HG03103 (cell line): ENCODE measurements at regions not wholly inside any gene's neighbourhood (a gene's known extent, or its start where the extent isn't known, plus 50 kb on each side); places are given as distances from the start of the nearest gene placed in this dataset.

Experiments used
- ATAC-seq: cut with Tn5 transposase; IDR thresholded peaks from one replicate; pipeline ENCODE4 v1.9.1; 2021; ENCODE audit warnings: low read depth; ENCODE audit not compliant: unreplicated experiment

GRCh38 chr7:155198901-155199845 is 98.5 kb upstream of the INSIG1 start:
- no peak for ATAC-seq

- no peak for ATAC-seq
Observed at GRCh38 chr7:155201325-155202087, 96.2 kb upstream of the INSIG1 start.

DNA sequence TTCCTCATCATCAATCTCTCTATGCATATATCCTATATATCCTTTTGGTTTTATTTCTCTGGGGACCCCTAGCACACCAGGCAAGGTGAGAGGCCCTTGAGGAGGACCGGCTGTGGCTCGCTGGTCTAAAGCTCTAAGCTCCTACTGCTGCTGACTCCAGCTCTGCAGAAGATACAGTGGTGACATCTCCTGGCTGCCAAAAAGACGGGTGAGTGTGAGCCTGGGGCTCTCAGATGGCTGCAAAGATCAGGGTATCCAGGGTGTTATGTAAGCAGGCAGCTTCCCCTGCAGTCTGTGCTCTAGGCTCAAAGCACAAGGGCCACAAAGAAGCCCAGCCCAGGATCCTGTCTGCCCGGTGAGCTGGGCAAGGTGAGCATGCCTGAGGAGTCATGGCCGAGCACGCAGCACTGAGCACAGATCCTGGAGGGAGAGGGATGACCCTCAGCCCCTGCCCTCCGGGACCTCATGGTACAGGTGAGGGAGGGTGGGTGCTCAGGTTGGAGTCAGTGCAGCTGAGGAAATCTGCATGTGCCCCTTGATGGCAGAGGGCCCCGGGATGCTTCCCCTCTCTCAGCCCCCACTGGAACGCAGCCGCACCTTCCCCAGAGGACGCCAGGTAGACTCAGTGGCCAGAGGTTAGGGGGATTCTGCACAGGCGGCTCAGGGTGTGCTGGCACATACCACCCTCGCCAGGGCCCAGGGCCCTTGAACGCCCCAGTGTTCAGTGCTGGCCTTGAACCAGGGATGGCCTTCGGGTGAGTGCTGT is 95.4 kb upstream of the INSIG1 start:
- no peak for ATAC-seq

DNA sequence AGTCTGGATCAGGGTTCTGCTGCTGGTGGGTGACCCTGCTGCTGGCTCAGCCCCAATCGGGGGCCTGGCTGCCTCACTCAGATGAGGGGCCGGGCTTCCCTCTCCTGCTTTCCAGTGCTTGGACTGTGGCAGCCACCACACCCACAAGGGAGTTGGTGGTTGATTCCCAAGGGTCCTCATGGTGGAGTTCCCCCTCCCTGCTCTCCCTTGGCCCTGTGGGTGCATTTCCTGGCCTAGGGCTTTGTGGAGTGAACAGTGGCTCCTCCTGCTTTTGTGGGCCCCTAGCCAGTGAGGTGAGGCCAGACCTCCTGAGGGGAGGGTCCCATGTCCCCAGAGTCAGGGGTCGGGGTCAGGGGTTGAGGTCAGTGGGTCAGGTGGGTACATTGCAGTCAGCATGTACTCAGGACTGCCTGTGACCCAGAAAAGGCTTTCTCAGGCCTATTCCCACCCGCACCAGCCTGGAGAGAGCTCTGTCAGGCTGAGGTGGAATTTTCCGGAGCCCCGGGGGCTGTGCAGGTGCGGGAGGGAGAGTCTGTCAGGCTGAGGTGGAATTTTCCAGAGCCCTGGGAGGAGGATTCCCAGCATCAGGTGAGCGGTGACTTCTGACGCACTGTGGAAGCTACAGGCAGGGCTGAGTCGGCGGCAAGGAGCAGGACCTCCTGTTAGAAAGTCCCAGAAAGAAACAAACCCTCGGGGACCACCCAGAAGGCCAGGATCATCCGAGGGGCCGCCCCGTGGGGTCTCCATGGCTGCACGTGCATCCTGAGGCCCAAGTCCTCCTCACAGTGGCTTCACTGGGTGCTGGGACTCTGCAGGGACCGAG is 94.4 kb upstream of the INSIG1 start:
- no peak for ATAC-seq

DNA sequence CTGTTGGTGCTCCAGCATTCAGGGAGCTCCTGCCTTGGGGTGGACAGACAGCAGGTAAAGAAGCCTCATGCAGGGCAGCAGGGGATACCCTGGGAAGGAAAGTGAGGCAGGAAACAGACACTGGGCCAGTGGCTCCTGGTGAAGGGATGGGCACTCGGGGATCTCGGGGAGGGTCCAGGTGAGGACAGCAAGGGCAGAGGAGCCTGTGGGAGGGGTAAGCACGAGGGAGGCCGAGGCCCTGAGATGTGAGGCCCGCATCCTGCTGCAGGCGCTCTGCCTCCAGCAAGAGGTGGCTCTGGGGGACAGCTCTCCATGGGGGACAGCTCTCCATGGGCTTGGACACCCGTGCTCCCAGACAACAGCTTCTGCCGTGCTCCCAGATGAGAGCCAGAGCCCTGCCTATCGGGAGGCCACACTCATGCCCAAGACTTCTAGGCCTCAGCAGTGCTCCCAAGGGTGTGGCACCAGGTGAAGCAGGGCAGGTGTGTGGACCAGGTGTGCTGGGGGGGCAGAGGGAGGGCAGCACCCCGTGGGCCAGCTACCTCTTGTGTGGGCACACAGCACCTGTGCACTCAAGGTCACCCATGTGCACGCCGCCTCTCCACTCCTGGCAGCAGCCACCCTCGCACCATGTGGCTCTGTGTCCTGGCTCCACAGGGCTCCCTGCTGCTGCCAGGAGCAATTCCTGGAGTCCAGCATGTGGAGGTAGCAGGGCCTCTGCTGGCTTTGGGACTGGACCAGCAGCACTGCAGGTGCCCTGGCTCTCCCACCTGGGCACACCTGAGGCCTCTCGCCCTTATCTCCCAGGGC is 93.6 kb upstream of the INSIG1 start:
- no peak for ATAC-seq

DNA sequence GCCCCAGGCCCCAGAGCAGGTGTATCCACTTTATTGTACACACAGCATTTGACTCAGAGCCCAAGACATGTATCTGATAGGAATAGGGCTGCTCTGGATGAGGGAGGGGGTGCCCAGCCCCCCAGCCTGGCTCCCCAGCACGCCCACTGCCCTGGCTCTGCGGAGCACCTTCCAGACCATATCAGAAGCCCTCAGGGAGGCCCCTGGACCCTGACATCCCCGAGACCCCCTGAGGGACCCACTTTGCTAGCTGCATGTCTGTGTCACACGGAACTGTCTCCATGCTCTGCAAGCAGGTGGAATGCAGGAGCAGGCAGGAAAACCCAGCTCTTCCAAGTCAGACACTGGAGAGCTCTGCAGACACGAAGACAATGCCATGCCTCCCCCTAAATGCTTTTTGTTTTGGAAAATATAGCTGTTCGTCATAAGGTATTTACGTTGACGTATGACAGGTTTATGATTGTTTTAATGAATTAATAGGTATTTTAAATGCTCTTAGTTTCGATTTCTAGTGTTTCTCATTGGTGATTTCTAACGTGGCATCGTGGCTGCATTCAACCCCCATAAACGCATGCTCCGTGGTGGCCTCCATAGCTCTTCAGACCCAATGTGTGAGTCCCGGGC is 92.8 kb upstream of the INSIG1 start:
- ATAC-seq, result no peak

DNA sequence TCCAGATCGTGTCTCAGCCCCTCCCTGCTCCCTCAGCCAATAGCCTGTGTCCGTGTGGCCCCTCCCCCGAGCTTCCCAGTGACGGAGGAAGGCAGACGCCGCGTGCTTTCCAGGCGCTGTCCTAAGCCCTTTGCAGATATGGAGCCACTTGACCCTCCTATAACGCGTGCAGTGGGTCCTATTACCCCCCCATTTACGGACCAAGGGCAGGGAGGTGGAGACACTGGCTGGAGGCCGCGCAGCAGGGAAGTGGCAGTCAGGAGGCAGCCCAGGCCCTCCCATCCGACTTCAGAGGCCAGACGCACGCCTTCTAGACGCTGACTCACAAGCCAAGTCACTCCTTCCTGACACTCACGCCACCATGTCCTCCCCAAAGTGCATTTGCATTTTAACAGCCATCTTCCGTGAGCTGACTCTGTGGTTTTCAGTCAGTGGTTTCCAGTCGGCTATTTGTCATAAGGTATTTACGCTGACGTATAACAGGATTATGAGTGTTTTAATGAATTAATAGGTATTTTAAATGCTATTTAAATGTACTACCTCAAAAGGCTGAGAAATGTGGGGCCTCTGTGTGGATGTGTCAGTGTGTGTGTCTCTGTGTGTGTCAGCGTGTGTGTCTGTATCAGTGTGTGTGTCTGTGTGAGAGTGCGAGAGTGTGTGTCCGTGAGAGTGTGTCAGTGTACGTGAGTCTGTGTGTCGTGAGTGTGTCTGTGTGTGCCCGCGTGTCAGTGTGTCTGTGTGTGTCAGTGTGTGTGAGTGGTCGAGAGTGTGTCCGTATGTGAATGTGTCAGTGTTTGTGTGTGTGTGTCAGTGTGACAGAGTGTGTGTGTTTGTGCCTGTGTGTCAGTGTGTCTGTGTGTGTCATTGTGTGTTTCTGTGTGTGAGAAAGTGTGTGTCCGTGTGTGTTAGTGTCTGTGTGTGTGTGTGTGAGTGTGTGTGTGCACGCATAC is 92.0 kb upstream of the INSIG1 start:
- ATAC-seq, result peak; percentile 86

- peak; percentile 31 for ATAC-seq
Observed at GRCh38 chr7:155206318-155207020, 91.2 kb upstream of the INSIG1 start.

GRCh38 chr7:155207326-155208002 is 90.2 kb upstream of the INSIG1 start:
- no peak for ATAC-seq

DNA sequence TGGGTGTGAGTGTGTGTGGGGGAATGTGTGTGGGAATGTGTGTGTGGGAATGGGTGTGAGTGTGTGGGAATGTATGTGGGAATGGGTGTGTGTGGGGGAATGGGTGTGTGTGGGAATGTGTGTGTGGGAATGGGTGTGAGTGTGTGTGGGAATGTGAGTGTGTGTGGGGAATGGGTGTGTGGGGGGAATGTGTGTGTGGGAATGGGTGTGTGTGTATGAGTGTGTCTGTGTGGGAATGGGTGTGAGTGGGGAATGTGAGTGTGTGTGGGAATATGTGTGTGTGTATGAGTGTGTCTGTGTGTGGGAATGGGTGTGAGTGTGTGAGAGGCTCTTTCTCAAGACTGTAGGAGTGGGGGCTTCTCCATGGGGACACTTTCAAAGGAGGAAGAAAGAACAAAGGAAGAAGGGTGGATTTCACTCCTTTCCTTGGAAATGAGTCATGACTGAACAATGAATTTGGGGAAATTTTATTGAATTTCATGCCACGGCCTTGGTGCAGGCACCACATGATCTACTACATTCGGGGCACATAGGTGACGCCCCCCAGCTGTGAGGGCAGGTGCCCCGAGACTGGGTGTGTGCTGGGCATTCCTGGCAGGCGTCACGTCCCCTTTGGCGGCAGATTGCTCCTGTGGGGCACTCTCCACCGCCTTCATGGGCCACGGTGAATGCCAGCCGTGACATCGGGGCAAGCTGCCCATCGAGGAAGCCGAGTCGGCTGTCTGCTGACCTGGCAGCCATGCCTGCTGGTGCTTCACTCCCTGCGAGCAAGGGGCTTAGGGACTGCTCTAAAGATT is 88.8 kb upstream of the INSIG1 start:
- no peak for ATAC-seq

DNA sequence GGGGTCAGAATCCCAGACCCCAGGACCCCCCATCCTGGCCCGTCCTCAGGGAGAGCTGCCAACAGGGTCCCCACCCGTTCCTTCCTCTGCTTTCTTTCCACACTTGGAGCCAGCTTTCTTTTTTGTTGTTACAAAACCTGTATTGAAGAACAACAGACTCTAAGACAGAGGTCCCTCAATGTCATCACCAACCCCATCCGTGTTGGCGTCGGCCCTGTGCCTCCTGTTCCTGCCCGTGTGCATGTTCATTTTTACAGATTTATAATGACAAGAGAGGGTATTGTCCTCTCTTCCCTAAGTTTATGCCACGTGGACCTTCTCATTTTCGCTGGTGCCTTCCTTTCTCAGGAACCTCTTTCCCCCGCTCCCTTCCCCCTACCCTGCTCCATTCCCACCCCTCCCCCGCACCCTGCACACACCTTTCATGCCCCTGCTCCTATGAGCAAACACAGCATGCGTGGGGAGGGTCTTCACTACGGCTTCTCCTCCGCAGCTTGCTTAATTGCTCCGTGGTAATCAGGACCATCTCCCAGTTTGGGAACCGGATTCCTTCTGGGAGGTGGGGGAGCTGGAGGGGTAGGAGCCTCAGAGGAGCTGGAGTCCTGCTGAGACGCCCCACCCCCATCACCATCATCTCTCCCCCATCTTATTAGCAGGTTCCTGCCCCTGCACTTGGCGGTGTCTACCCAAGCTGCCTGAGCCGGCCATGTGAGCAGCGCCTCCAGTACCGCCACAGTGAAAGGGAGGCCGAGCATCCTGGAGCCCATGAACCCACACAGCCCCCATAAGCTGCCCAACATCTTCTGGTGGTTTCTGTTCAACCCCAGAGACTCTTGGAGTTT is 88.0 kb upstream of the INSIG1 start:
- ATAC-seq, result no peak

DNA sequence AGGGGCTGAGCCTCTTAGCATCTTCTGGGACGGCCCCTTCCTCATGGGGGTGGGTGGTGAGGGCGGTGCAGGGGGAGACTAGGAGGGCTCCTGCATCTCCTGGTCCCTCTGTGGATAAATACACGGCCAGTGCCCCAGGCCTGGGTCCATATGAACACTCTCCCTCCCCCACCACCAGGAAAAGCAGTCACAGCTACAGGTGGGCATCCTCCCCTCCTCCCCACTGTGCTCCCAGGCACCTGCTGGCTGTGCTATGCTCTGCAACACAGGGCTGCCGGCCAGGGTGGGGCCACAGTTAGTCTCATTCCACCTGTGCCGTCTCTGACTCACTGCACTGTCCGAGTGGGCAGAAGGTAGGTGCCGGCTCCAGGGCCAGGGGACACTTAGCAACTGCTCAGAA is 87.3 kb upstream of the INSIG1 start:
- no peak for ATAC-seq

DNA sequence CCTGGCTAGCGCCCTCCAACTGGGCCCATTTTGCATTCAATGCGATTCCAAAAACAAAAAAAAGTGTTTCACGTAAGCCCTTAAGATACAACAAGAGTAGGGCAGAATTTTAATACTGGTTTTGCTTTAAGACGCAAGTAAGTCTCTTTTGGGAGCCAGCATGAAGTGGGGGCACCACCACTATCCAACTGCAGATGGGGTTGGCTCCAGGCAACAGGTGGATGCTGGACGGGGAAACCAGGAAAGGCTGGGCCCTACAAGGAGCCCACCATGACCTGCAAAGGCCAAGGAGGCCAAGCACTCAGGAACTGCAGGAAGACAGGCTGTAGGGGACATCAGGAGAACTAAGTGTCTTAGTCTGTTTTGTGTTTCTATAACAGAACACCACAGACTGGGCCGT is 86.5 kb upstream of the INSIG1 start:
- no peak for ATAC-seq

DNA sequence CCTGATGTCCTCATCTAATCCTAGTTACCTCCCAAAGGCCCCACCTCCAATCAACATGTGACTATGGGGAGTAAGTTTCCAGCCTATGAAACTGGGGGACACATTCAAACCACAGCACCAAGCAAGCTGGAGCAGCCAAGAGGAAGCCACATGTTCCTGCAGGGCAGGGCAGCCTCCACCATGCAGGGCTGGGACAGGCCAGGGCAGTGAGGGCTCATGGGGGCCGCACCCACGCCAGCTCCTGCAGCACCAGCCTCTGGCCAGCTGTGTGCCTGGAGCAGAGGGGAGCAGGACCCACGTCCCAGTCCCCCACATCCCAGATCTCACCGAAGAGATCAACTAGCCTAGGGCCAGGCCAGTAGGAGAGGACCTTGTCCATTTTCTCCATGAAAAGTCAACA is 85.9 kb upstream of the INSIG1 start:
- ATAC-seq, result no peak
